SU-DHL-6 (cell line): ENCODE measurements at regions not wholly inside any gene's neighbourhood (a gene's known extent, or its start where the extent isn't known, plus 50 kb on each side); places are given as distances from the start of the nearest gene placed in this dataset.

Experiments
- H2AFZ ChIP-seq: fragments of 200-600 bp; sonication (generic); 2 replicates; pipeline ENCODE4 v1.6.1; 2014; ENCODE audit warnings: low read depth, mild to moderate bottlenecking, moderate library complexity, mixed read lengths, antibody characterized with exemption, low read length; ENCODE audit not compliant: severe bottlenecking
- H3F3A ChIP-seq: fragments of 200-600 bp; shearing (Covaris generic); 2 replicates; pipeline ENCODE4 v1.6.0; 2016; ENCODE audit warnings: antibody characterized with exemption, mild to moderate bottlenecking; ENCODE audit not compliant: insufficient read depth
- H3K27ac ChIP-seq: fragments of 200-600 bp; sonication (generic); 2 replicates; pipeline ENCODE4 v1.5.1; 2016; ENCODE audit warnings: low read depth, mild to moderate bottlenecking, low read length, moderate library complexity, mixed read lengths
- H3K27me3 ChIP-seq: fragments of 200-600 bp; sonication (generic), shearing (Covaris generic); 2 replicates; pipeline ENCODE4 v1.6.0; 2014; ENCODE audit warnings: mild to moderate bottlenecking, low read length
- H3K36me3 ChIP-seq: fragments of 200-600 bp; sonication (generic); 2 replicates; pipeline ENCODE4 v1.6.1; 2014; ENCODE audit warnings: mild to moderate bottlenecking, low read length, mixed read lengths
- H3K4me2 ChIP-seq: fragments of 300-600, 200-600 bp; shearing (Covaris generic), sonication (generic); 2 replicates; pipeline ENCODE4 v1.6.0; 2014; ENCODE audit warnings: low read length, low read depth, mild to moderate bottlenecking; ENCODE audit not compliant: poor library complexity, severe bottlenecking
- H3K4me3 ChIP-seq: fragments of 200-600 bp; sonication (generic); 2 replicates; pipeline ENCODE4 v1.5.1; 2014; ENCODE audit warnings: antibody characterized with exemption, low read length, mild to moderate bottlenecking, mixed read lengths; ENCODE audit not compliant: insufficient read depth, poor library complexity, severe bottlenecking
- H3K79me2 ChIP-seq: fragments of 200-600 bp; sonication (generic); 2 replicates; pipeline ENCODE4 v1.6.1; 2014; ENCODE audit warnings: mild to moderate bottlenecking, low read length, moderate library complexity; ENCODE audit not compliant: insufficient read depth
- H3K9ac ChIP-seq: fragments of 200-600 bp; sonication (generic); 2 replicates; pipeline ENCODE4 v1.7.0; 2014; ENCODE audit warnings: mild to moderate bottlenecking, low read length
- H3K9me2 ChIP-seq: fragments of 200-600 bp; sonication (generic); replicated peaks from 2 replicates; pipeline ENCODE4 v1.6.1; 2014; ENCODE audit warnings: low read length; ENCODE audit not compliant: insufficient read depth
- H3K9me3 ChIP-seq: fragments of 200-600 bp; sonication (generic); 2 replicates; pipeline ENCODE4 v1.6.1; 2014; ENCODE audit warnings: low read length, mixed read lengths; ENCODE audit not compliant: insufficient read depth
- H4K20me1 ChIP-seq: fragments of 200-600 bp; sonication (generic); 2 replicates; pipeline ENCODE4 v1.6.1; 2014; ENCODE audit warnings: low read depth, mild to moderate bottlenecking, antibody characterized with exemption, low read length, moderate library complexity, mixed read lengths
- CTCF ChIP-seq: fragments of 200-600 bp; sonication (generic); IDR thresholded peaks from one replicate; pipeline ENCODE4 v1.5.1; 2017; ENCODE audit warnings: antibody characterized with exemption, mild to moderate bottlenecking, low read length, moderate library complexity; ENCODE audit not compliant: insufficient read depth, poor library complexity, severe bottlenecking
- EZH2phosphoT487 ChIP-seq: fragments of 200-600 bp; sonication (generic), shearing (Covaris generic); conservative IDR thresholded peaks from 2 replicates; pipeline ENCODE4 v1.6.1; 2018; ENCODE audit warnings: mild to moderate bottlenecking, antibody characterized with exemption, low read length, moderate library complexity, mixed read lengths

- Histone ChIP-seq H4K20me1 (no peaks in the 10 kb centered on the region), H3K27ac (no peak overlapping the region), H3K4me2 (no peak overlapping the region), H3K36me3 (no peaks in the 10 kb centered on the region), H2AFZ (no peak overlapping the region), H3K9ac (no peak overlapping the region), H3K27me3 (no peaks in the 10 kb centered on the region), H3K4me3 (no peak overlapping the region), H3F3A (no peaks in the 10 kb centered on the region), H3K9me2 (no peaks in the 10 kb centered on the region), H3K79me2 (no peaks in the 10 kb centered on the region), H3K9me3 (no peaks in the 10 kb centered on the region)
- TF ChIP-seq CTCF (no peak), EZH2phosphoT487 (no peak)
These were observed 72.0 kb downstream of the RGS12 start for GRCh38 chr4:3364634-3365314.

GRCh38 chr4:3365326-3365725 is 72.5 kb downstream of the RGS12 start:
- H3K9ac ChIP-seq: no peak overlapping the region

DNA sequence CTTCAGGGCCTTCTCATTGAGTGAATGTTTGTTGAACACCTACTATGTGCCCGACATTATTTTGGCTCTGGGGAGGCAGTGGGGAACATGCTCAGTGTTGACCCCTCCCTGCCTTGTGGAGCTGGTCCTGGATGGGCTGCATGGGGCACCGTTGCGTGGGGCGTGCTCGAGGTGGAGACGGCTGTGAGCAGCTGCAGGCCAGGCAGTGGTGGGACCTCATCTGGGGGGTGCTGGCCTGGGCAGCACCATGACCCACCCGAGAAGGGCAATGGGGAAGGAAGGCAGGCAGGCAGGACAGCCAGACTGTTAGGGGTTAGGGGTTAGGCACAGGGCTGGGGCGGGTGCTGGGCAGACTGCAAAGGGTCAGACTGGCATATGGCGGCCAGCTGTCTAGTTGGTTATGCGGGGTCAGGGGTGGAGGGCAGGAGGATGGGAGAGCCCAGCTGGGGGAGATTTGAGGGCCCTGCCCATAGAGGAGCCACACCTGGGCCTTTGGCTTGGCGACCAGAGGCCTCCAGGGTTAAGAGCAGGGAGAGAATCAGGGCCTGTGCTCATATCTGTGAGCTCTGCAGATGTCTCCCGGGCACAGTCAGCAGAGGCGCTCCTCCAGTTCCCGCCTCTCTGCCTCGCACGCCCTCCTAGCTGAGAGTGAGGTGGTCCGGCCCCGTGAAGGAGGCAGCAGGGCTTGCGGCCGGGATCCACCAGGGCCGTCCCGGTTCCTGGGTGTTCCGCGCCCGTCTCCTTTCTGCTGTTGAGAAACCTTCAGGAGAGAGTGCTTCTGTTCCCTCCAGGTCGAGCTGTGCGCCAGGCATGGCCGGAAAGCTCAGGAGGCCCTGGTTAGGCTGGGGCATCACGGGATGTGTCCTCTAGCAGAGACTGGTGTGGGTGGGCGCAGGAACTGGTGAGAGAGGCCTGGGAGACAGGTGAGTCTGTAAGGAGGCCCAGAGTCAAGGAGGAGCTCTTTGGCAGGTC is 73.3 kb downstream of the RGS12 start:
- Histone ChIP-seq H3K9ac (no peak overlapping the region), H3K79me2 (no peaks in the 10 kb centered on the region), H3K27me3 (no peaks in the 10 kb centered on the region), H2AFZ (no peak overlapping the region), H3K9me3 (no peaks in the 10 kb centered on the region), H3K9me2 (no peaks in the 10 kb centered on the region), H3K36me3 (no peaks in the 10 kb centered on the region), H3K4me3 (no peak overlapping the region), H3F3A (no peaks in the 10 kb centered on the region), H3K4me2 (no peak overlapping the region), H4K20me1 (no peaks in the 10 kb centered on the region), H3K27ac (no peak overlapping the region)
- no peak for TF ChIP-seq EZH2phosphoT487

More at GRCh38 chr4:3365326-3365725, 72.5 kb downstream of the RGS12 start:
- Histone ChIP-seq H3K27ac (no peak overlapping the region), H4K20me1 (no peaks in the 10 kb centered on the region), H3K9me3 (no peaks in the 10 kb centered on the region), H3K4me2 (no peak overlapping the region), H3K27me3 (no peaks in the 10 kb centered on the region), H2AFZ (no peak overlapping the region), H3K4me3 (no peak overlapping the region), H3F3A (no peaks in the 10 kb centered on the region), H3K79me2 (no peaks in the 10 kb centered on the region), H3K9me2 (no peaks in the 10 kb centered on the region), H3K36me3 (no peaks in the 10 kb centered on the region)
- TF ChIP-seq EZH2phosphoT487 (no peak), CTCF (no peak)
